PC-3 (cell line): ENCODE measurements at regions not wholly inside any gene's neighbourhood (a gene's known extent, or its start where the extent isn't known, plus 50 kb on each side); places are given as distances from the start of the nearest gene placed in this dataset.

Experiments
- ATAC-seq: fragments of 200-7000 bp; cut with Tn5 transposase; 2 replicates; pipeline ENCODE4 v1.9.1; 2020; ENCODE audit warnings: mild to moderate bottlenecking, moderate library complexity
- BruUV-seq: library from RNA; stranded (reverse); fragments of 400-500 nt; replicated peaks from 2 replicates; lab custom pipeline; 2021; lab: Mats Ljungman, UMichigan
- CTCF ChIA-PET: fragments of 300-600 bp; sonication (Branson Sonifier 250); formaldehyde crosslinking; loops from one replicate; lab custom pipeline; 2022; ENCODE audit warnings: antibody characterized with exemption; lab: Charles Lee
- POLR2A ChIA-PET: fragments of 300-600 bp; sonication (Branson Sonifier 250); formaldehyde crosslinking; loops from one replicate; lab custom pipeline; 2022; ENCODE audit warnings: antibody characterized with exemption; ENCODE audit not compliant: unreplicated experiment; lab: Charles Lee
- DNase-seq: peaks from one replicate; pipeline ENCODE4 v3.0.0-alpha.2; 2015
- H2AFZ ChIP-seq: fragments of 300-600 bp; sonication (generic); 2 replicates; pipeline ENCODE4 v1.6.0; 2016; ENCODE audit warnings: antibody characterized with exemption, low read length
- H3F3A ChIP-seq: fragments of 300-600 bp; sonication (generic); one replicate; pipeline ENCODE4 v1.6.0; 2017; ENCODE audit warnings: antibody characterized with exemption, low read length, control low read depth, mild to moderate bottlenecking; ENCODE audit not compliant: unreplicated experiment
- H3K27ac ChIP-seq: fragments of 300-600 bp; sonication (generic); 2 replicates; pipeline ENCODE4 v1.5.1; 2016; ENCODE audit warnings: mild to moderate bottlenecking, low read length
- H3K27me3 ChIP-seq: fragments of 300-600 bp; sonication (generic); 2 replicates; pipeline ENCODE4 v1.6.1; 2016; ENCODE audit warnings: low read length, mixed read lengths
- H3K36me3 ChIP-seq: fragments of 300-600 bp; sonication (generic); 2 replicates; pipeline ENCODE4 v1.6.1; 2016; ENCODE audit warnings: low read depth, mixed run types, low read length, mixed read lengths
- H3K4me1 ChIP-seq: fragments of 300-600 bp; sonication (generic); 2 replicates; pipeline ENCODE4 v1.5.1; 2016; ENCODE audit warnings: low read length; ENCODE audit not compliant: insufficient read depth
- H3K4me2 ChIP-seq: fragments of 300-600 bp; sonication (generic); 2 replicates; pipeline ENCODE4 v1.6.0; 2016; ENCODE audit warnings: low read length
- H3K4me3 ChIP-seq: fragments of 300-600 bp; sonication (generic); 2 replicates; pipeline ENCODE4 v1.5.1; 2016; ENCODE audit warnings: mild to moderate bottlenecking, low read length, mixed read lengths
- H3K79me2 ChIP-seq: fragments of 300-600 bp; sonication (generic); 2 replicates; pipeline ENCODE4 v1.6.1; 2017; ENCODE audit warnings: low read length, mixed read lengths
- H3K9ac ChIP-seq: fragments of 300-600 bp; sonication (generic); 2 replicates; pipeline ENCODE4 v1.6.0; 2016; ENCODE audit warnings: mild to moderate bottlenecking, low read length
- H3K9me2 ChIP-seq: fragments of 300-600 bp; sonication (generic); replicated peaks from 2 replicates; pipeline ENCODE4 v1.6.1; 2016; ENCODE audit warnings: mixed run types, low read length, mixed read lengths
- H3K9me3 ChIP-seq: fragments of 300-600 bp; sonication (generic); 2 replicates; pipeline ENCODE4 v1.6.1; 2016; ENCODE audit warnings: low read length, mixed read lengths
- H4K20me1 ChIP-seq: fragments of 300-600 bp; sonication (generic); 2 replicates; pipeline ENCODE4 v1.6.1; 2016; ENCODE audit warnings: low read length, mixed read lengths
- CTCF ChIP-seq: fragments of 300-600 bp; sonication (generic); conservative IDR thresholded peaks from 2 replicates; pipeline ENCODE4 v1.5.1; 2017; ENCODE audit warnings: antibody characterized with exemption, low read depth, mild to moderate bottlenecking, low read length
- EZH2 ChIP-seq: fragments of 300-600 bp; sonication (generic); IDR thresholded peaks from one replicate; pipeline ENCODE4 v1.6.1; 2017; ENCODE audit warnings: antibody characterized with exemption, mild to moderate bottlenecking, low read length; ENCODE audit not compliant: unreplicated experiment
- EZH2phosphoT487 ChIP-seq: fragments of 300-600 bp; sonication (generic); IDR thresholded peaks from 2 replicates; pipeline ENCODE4 v1.6.1; 2018; ENCODE audit warnings: mild to moderate bottlenecking, antibody characterized with exemption, low read length, borderline replicate concordance
- intact Hi-C: fragments of 100-400 bp; cut with micrococcal nuclease; formaldehyde crosslinking; loops from 2 replicates; pipeline ENCODE4 v1.9.0; 2023

DNA sequence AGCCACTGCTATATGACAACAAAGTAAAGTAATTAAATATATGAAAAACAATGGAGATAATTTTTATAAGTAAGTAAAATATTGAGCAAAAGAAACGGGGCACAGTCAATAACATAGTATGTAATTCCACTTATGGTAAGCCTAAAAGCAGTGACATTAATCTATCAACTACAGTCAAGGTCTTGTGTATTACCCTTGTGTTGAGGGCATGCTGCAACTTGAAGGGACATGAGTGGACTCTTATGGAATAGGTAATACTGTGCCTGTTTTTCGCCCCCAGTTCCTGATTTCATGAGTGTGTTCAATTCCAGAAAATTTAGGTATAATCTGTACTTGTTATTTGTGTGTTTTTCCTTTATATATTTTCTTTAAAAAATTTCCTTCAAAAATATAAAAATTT, 201.3 kb upstream of the SLITRK6 start:
- Histone ChIP-seq H3K36me3 (no peaks in the 10 kb centered on the region), H3K79me2 (no peaks in the 10 kb centered on the region), H3K4me3 (no peak overlapping the region), H3K9me3 (no peaks in the 10 kb centered on the region), H2AFZ (no peak overlapping the region), H3K9ac (no peak overlapping the region), H3K4me2 (no peak overlapping the region), H3K4me1 (no peaks in the 10 kb centered on the region), H3K9me2 (no peaks in the 10 kb centered on the region), H3K27ac (no peak overlapping the region), H3K27me3 (no peaks in the 10 kb centered on the region), H4K20me1 (no peaks in the 10 kb centered on the region), H3F3A (no peaks in the 10 kb centered on the region)
- CTCF ChIA-PET, result no interaction called here
- intact Hi-C loops, result no loop called here
- POLR2A ChIA-PET, result no interaction called here
- TF ChIP-seq EZH2phosphoT487 (no peak), EZH2 (no peak), CTCF (no peak)
- BruUV-seq, result no TSS peak
- no peak for ATAC-seq
- no peak for DNase-seq

DNA sequence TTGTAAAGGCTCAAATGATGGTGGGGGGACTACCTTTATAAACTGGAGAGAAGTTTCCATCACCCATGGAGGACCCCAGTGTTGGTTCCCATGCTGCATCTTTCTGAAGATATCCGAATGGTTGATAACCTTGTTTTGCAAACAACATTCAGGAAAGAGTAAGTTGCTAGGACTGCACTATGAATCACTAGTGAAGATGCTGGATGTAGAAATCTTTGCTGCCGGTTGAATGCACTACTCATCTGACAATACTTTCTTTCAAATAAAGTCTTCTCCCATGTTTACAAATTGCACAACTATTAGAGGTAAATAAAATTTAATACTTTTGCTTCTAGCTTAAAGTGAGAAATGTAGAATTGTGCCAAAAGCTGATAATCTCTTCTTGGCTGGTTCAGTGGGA, 198.4 kb upstream of the SLITRK6 start:
- H3K4me2 ChIP-seq, result no peak overlapping the region

More for the DNA sequence above, 198.4 kb upstream of the SLITRK6 start:
- DNase-seq (no peak), ATAC-seq (no peak)
- no peaks in the 10 kb centered on the region for H3K4me1 ChIP-seq
- ChIA-PET CTCF (no interaction called here), POLR2A (no interaction called here)
- H2AFZ ChIP-seq, result no peak overlapping the region
- H3K9ac ChIP-seq, result no peak overlapping the region
- no TSS peak for BruUV-seq
- no peaks in the 10 kb centered on the region for H4K20me1 ChIP-seq
- H3K9me3 ChIP-seq, result no peaks in the 10 kb centered on the region
- no peaks in the 10 kb centered on the region for H3K9me2 ChIP-seq
- H3K27ac ChIP-seq, result no peak overlapping the region
- no peak overlapping the region for H3K4me3 ChIP-seq
- no peaks in the 10 kb centered on the region for H3F3A ChIP-seq
- H3K36me3 ChIP-seq, result no peaks in the 10 kb centered on the region
- no peaks in the 10 kb centered on the region for H3K27me3 ChIP-seq
- TF ChIP-seq EZH2phosphoT487 (no peak), EZH2 (no peak), CTCF (no peak)
- intact Hi-C loops, result no loop called here
- no peaks in the 10 kb centered on the region for H3K79me2 ChIP-seq
